Neutrophil (primary cell): ENCODE measurements at regions not wholly inside any gene's neighbourhood (a gene's known extent, or its start where the extent isn't known, plus 50 kb on each side); places are given as distances from the start of the nearest gene placed in this dataset.

ENCODE experiments used
- H3K27ac ChIP-seq: fragments of 200-600 bp; sonication (generic); 2 replicates; pipeline ENCODE4 v1.5.1; 2016; ENCODE audit warnings: mild to moderate bottlenecking, moderate library complexity
- H3K27me3 ChIP-seq: fragments of 200-600 bp; sonication (generic); 2 replicates; pipeline ENCODE4 v1.6.0; 2016; ENCODE audit warnings: mild to moderate bottlenecking
- H3K36me3 ChIP-seq: fragments of 200-600 bp; sonication (generic); 2 replicates; pipeline ENCODE4 v1.5.1; 2017
- H3K4me1 ChIP-seq, 2 experiments: fragments of 200-600 bp in 1 of 2; sonication (generic) in 1 of 2; 1 replicate in 1 of 2; 2 replicates in 1 of 2; pipeline versions ENCODE4 v1.5.1 to v1.6.1; 2013 to 2016; ENCODE audit warnings: low read depth in 1 of 2, low read length in 1 of 2, mild to moderate bottlenecking in 1 of 2, moderate library complexity in 1 of 2; ENCODE audit not compliant: control insufficient read depth in 1 of 2, insufficient read depth in 1 of 2
- H3K4me3 ChIP-seq, 2 experiments: fragments of 200-600 bp in 1 of 2; sonication (generic) in 1 of 2; 1 replicate in 1 of 2; 2 replicates in 1 of 2; pipeline ENCODE4 v1.5.1; 2013 to 2016; ENCODE audit warnings: low read depth in 1 of 2, low read length in 1 of 2, mild to moderate bottlenecking in 1 of 2, moderate library complexity in 1 of 2
- H3K9me3 ChIP-seq: fragments of 200-600 bp; sonication (generic); 2 replicates; pipeline ENCODE4 v1.5.1; 2016
- CTCF ChIP-seq: fragments of 200-600 bp; sonication (generic); IDR thresholded peaks from 2 replicates; pipeline ENCODE4 v1.5.1; 2016; ENCODE audit warnings: antibody characterized with exemption

GRCh38 chr1:229003233-229004031, 267.5 kb upstream of the RAB4A start:
- TF ChIP-seq CTCF = no peak
- H3K27me3 ChIP-seq = no peaks in the 10 kb centered on the region
- no peaks in the 10 kb centered on the region for H3K9me3 ChIP-seq
- no peak overlapping the region for H3K4me3 ChIP-seq
- peaks cover 32 to 36% of the 10 kb centered on the region in 2 experiments for H3K4me1 ChIP-seq
- H3K27ac ChIP-seq = no peak overlapping the region
- H3K36me3 ChIP-seq = no peaks in the 10 kb centered on the region

- H3K27ac ChIP-seq = no peak overlapping the region
- peaks cover 37 to 43% of the 10 kb centered on the region in 2 experiments for H3K4me1 ChIP-seq
- H3K4me3 ChIP-seq = no peak overlapping the region
- TF ChIP-seq CTCF = no peak
- no peaks in the 10 kb centered on the region for H3K9me3 ChIP-seq
- no peaks in the 10 kb centered on the region for H3K27me3 ChIP-seq
- H3K36me3 ChIP-seq = no peaks in the 10 kb centered on the region
Measured at GRCh38 chr1:229004066-229004833, 266.7 kb upstream of the RAB4A start.

GRCh38 chr1:229005097-229005496, 265.8 kb upstream of the RAB4A start:
- Histone ChIP-seq H3K9me3 (no peaks in the 10 kb centered on the region), H3K27me3 (no peaks in the 10 kb centered on the region), H3K4me1 (peaks cover 37 to 43% of the 10 kb centered on the region in 2 experiments), H3K27ac (no peak overlapping the region), H3K4me3 (no peak overlapping the region), H3K36me3 (no peaks in the 10 kb centered on the region)
- TF ChIP-seq CTCF = no peak

- Histone ChIP-seq H3K9me3 (no peaks in the 10 kb centered on the region), H3K27me3 (no peaks in the 10 kb centered on the region), H3K4me3 (no peak overlapping the region), H3K4me1 (peaks cover 37 to 43% of the 10 kb centered on the region in 2 experiments), H3K27ac (no peak overlapping the region), H3K36me3 (no peaks in the 10 kb centered on the region)
- no peak for TF ChIP-seq CTCF
Measured at GRCh38 chr1:229005556-229005955, 265.4 kb upstream of the RAB4A start.

GRCh38 chr1:229006121-229006870, 264.6 kb upstream of the RAB4A start:
- H3K36me3 ChIP-seq = no peaks in the 10 kb centered on the region
- no peak overlapping the region for H3K4me3 ChIP-seq
- H3K4me1 ChIP-seq = peaks cover 31 to 35% of the 10 kb centered on the region in 2 experiments
- no peaks in the 10 kb centered on the region for H3K9me3 ChIP-seq
- no peak for TF ChIP-seq CTCF
- no peak overlapping the region for H3K27ac ChIP-seq
- no peaks in the 10 kb centered on the region for H3K27me3 ChIP-seq
